ENCODE measurements at regions not wholly inside any gene's neighbourhood (a gene's known extent, or its start where the extent isn't known, plus 50 kb on each side); places are given as distances from the start of the nearest gene placed in this dataset.

DNA sequence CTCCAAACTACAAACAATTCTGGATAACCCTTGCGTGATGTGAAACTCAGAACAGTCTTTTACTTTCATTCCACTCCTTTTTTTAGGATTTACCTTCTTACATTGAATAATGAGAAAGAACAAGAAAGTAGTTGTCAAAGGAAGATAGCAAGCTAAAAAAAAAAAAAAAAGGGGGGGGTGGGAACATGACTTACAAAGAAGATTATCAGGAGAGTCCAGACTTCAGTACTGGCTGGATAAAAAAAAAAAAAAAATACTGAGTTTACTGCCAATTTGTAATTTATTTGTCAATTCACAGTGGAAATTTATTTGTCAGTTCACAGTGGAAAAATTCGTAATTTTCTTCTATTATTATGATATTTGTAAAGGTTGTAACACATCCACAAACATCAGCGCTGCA is 792.4 kb upstream of the SLITRK5 start:
- TF ChIP-seq GATA2 (IDR thresholded peaks at IDR 0.05; ENCODE audit: low read depth, low read length) (no peak), GATA3 (IDR thresholded peaks at IDR 0.05; ENCODE audit: low read depth, low read length) (no peak)
